ENCODE measurements at regions not wholly inside any gene's neighbourhood (a gene's known extent, or its start where the extent isn't known, plus 50 kb on each side); places are given as distances from the start of the nearest gene placed in this dataset.

DNA sequence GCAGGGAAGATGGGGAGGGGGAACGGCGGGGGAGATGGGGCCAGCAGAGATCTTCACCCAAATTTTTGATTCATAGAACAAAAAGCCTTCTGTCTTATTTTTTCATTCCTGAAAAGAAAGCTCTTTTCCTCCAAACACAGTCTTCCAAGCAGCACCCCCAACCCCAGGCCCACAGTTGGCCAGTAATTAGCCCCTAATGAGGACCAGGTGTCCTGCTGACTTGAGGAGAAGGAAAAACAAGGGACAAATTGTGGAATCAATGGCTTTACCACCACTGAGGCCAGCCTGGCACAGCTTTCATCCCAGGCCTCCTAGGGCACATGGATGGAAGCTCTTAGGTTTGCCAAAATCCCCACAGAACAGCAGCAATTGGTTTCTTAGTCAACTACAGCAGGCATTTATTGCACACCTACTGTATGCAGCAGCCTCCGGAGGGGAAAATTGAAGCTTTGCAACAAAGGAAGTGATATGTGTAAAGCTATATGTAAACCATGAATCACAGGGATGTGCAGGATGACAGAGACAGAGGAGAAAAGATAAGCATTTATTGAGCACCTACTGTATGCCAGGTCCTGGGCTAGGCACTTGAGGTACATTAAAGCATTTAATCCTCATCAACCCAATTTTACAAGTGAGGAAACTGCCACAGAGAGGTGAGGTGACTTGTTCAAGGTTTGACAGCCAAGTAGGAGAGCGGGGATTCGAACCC, 199.5 kb downstream of the TBC1D2B start:
- TF ChIP-seq, protein P1, sequence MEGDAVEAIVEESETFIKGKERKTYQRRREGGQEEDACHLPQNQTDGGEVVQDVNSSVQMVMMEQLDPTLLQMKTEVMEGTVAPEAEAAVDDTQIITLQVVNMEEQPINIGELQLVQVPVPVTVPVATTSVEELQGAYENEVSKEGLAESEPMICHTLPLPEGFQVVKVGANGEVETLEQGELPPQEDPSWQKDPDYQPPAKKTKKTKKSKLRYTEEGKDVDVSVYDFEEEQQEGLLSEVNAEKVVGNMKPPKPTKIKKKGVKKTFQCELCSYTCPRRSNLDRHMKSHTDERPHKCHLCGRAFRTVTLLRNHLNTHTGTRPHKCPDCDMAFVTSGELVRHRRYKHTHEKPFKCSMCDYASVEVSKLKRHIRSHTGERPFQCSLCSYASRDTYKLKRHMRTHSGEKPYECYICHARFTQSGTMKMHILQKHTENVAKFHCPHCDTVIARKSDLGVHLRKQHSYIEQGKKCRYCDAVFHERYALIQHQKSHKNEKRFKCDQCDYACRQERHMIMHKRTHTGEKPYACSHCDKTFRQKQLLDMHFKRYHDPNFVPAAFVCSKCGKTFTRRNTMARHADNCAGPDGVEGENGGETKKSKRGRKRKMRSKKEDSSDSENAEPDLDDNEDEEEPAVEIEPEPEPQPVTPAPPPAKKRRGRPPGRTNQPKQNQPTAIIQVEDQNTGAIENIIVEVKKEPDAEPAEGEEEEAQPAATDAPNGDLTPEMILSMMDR (IDR thresholded peaks at IDR 0.05; ENCODE audit: low read length), result no peak
- TF ChIP-seq EZH2 (optimal IDR thresholded peaks at IDR 0.05; ENCODE audit: low read depth, low read length), result no peak

Data from MM.1S (cell line).